Anterior cingulate cortex (tissue), 58 donors: ENCODE measurements at regions not wholly inside any gene's neighbourhood (a gene's known extent, or its start where the extent isn't known, plus 50 kb on each side); places are given as distances from the start of the nearest gene placed in this dataset.

Source experiments
- DNase-seq, 58 donors: peaks; one replicate each; lab custom pipeline; 2025; lab: John Stamatoyannopoulos, UW

GRCh38 chr14:97873291-97873690, 1076.1 kb downstream of the VRK1 start:
- no peak for DNase-seq

- no peak for DNase-seq
These were observed 1077.2 kb downstream of the VRK1 start for GRCh38 chr14:97874394-97874793.

- DNase-seq = peak in 1 of 58 donors; percentile 0
These were observed 1081.0 kb downstream of the VRK1 start for GRCh38 chr14:97878206-97878605.

GRCh38 chr14:97878727-97879126, 1081.5 kb downstream of the VRK1 start:
- DNase-seq = peak in 6 of 58 donors; percentile 2 to 50 (median 4)

- DNase-seq = no peak
These were observed 1090.5 kb downstream of the VRK1 start for GRCh38 chr14:97887690-97888089.

GRCh38 chr14:97888331-97888730, 1091.1 kb downstream of the VRK1 start:
- DNase-seq = no peak

- DNase-seq = no peak
These were observed 1094.3 kb downstream of the VRK1 start for GRCh38 chr14:97891515-97891914.

- no peak for DNase-seq
These were observed 1097.4 kb downstream of the VRK1 start for GRCh38 chr14:97894552-97894951.

GRCh38 chr14:97900196-97900854, 1103.1 kb downstream of the VRK1 start:
- DNase-seq = no peak

- no peak for DNase-seq
These were observed 1105.4 kb downstream of the VRK1 start for GRCh38 chr14:97902630-97903029.

- no peak for DNase-seq
These were observed 1106.6 kb downstream of the VRK1 start for GRCh38 chr14:97903821-97904220.

- no peak for DNase-seq
These were observed 1115.0 kb downstream of the VRK1 start for GRCh38 chr14:97912217-97912616.

- no peak for DNase-seq
These were observed 1118.9 kb downstream of the VRK1 start for GRCh38 chr14:97916100-97916499.

GRCh38 chr14:97916669-97917568, 1119.7 kb downstream of the VRK1 start:
- DNase-seq = no peak

GRCh38 chr14:97920201-97920600, 1123.0 kb downstream of the VRK1 start:
- DNase-seq = no peak

- DNase-seq = no peak
These were observed 1124.1 kb downstream of the VRK1 start for GRCh38 chr14:97921296-97921695.

GRCh38 chr14:97924922-97925613, 1127.9 kb downstream of the VRK1 start:
- no peak for DNase-seq

- DNase-seq = no peak
These were observed 1133.0 kb downstream of the VRK1 start for GRCh38 chr14:97930166-97930565.

GRCh38 chr14:97931273-97931672, 1134.1 kb downstream of the VRK1 start:
- no peak for DNase-seq

- no peak for DNase-seq
These were observed 1145.7 kb downstream of the VRK1 start for GRCh38 chr14:97942921-97943320.

GRCh38 chr14:97943619-97944018, 1146.4 kb downstream of the VRK1 start:
- no peak for DNase-seq
